Left hindlimb (tissue), 1 donor: ENCODE measurements at regions not wholly inside any gene's neighbourhood (a gene's known extent, or its start where the extent isn't known, plus 50 kb on each side); places are given as distances from the start of the nearest gene placed in this dataset.
"Not testable (repeated sequence)": the region's sequence is repeated elsewhere in the genome, so short reads cannot be mapped to it uniquely, and the experiment has no call there.

Experiments used
- DNase-seq: peaks from one replicate; pipeline ENCODE4 v3.0.0-alpha.2; 2018

DNA sequence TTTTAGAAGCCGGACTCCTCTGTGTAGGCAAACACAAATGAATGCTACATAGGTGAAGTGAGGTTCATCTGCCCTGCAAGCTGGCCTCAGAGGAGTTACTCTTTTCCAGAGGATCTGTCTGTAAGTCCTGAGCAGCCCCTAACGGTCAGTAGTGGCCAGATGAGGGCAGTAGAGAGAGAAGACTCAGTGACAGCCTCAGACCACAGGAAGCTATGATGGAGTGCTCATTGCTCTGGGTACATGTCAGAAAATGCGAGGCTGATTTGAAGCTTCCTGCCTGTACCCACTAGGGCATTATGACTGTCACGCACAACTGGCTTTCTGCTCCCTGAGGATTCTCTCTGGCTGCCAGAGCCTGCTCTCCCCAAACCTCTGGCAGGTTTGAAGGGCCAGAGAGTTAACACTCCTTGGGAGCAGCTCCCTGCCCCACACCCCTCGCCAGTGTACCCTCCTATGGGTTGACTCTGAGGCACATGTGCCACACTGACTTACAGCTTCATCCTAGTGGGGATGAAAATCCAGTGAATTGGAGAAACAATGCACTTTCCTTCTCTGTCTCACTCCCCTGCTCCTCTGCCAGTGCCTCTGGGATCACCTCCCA lies 141.5 kb downstream of the GABRG2 start:
- DNase-seq: peak; percentile 38

- DNase-seq: no peak
These were observed 147.0 kb downstream of the GABRG2 start for GRCh38 chr5:162214551-162214950.

GRCh38 chr5:162217037-162217436 lies 149.5 kb downstream of the GABRG2 start:
- no peak for DNase-seq

DNA sequence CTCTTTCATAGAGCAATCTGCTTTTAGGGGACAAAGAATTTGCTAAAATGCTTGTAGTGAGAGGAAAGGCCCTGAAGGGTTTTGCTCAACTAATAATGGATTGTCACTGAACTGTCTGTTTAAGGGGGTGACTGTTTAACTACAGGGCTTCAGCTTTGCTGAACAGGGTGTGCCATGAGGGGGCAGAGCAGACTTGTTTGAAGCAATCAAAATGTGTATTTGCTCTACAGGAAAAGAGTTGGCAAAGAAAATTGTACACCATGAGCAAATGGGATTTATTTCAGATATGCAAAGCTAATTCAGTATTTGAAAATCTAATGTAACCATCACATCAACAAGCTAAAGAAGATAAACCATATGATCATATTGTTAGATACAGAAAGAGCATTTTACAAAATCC lies 154.3 kb downstream of the GABRG2 start:
- DNase-seq: no peak

DNA sequence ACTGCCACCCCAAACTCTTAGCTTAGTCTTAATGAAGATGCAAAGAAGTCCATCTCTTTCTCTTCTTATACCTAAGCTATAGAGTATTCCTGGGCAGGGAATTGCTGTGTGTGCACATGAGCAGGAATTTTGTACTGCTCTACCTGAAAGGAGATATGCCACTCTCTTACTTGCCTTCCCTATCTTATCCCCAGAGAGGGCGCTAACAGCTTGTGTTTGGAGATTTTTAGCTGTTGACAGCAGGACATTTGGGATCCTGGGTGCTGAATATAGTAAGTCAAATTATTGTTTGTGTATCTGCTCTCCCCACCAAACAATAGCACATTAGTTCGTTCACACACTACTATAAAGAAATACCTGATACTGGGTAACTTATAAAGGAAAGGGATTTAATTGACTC lies 159.5 kb downstream of the GABRG2 start:
- no peak for DNase-seq

- DNase-seq: no peak
These were observed 162.8 kb downstream of the GABRG2 start for GRCh38 chr5:162230348-162230747.

DNA sequence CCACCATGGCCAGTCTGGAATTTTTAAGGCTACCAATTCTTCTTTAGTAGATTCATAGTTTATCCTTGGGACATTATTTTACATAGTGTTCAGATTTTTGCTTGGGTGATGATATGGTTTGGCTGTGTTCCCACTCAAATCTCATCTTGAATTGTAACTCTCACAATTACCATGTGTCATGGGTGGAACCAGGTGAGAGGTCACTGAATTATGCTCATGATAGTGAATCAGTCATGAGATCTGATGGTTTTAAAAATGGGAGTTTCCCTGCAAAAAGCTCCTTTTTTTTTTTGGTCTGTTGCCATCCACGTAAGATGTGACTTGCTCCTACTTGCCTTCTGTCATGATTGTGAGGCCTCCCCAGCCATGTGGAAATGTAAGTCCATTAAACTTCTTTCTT lies 163.9 kb downstream of the GABRG2 start:
- DNase-seq: no peak

- DNase-seq: no peak
These were observed 173.2 kb downstream of the GABRG2 start for GRCh38 chr5:162240734-162241133.

- no peak for DNase-seq
These were observed 174.8 kb downstream of the GABRG2 start for GRCh38 chr5:162242416-162242815.

DNA sequence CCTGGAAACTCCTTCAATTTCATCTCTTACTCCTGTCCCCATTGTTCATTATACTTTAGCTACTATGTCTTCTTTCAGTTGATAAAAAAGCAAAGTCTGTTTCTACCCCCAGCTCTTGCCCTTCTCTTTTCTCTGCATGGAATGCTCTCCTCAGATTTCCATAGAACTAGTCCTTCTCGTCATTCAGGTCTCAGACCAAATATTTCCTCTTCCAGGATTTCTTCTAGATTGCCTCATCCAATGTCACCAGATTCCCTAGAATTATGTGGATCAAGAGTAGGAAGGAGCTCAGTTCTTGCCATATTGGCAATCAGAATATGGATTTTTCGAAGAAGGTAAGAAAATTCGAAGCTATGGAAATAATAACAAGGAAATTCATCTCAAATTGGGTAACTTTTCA lies 176.1 kb downstream of the GABRG2 start:
- DNase-seq: no peak

DNA sequence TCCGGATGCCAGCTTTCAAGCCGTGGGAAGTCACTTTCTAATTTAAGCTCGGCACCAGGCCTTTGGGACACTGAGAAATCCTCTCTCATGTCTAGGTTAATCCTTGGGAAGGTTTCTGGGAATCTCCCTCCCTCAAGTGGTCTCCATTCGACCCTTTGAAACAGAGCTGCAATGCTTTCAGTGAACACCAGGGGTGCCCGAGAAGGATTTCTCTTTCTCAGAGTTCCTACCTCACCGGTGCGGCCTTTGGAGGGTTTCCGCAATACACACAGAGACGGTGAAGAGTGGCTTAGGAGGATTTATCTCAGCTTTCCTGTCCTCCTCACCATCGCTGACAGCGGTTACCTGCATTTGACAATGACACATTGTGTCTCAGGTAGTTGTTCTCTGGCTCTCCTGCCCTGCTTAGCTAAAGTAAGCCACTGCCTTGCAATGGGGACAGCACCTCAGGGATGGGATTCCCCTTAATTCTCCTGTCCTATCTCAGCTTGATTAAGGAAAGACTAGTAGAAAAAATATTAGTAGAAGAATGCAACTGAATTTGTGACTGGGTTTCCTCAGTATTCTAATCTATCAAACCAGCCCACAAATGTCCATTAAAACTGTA lies 180.6 kb downstream of the GABRG2 start:
- DNase-seq: no peak

DNA sequence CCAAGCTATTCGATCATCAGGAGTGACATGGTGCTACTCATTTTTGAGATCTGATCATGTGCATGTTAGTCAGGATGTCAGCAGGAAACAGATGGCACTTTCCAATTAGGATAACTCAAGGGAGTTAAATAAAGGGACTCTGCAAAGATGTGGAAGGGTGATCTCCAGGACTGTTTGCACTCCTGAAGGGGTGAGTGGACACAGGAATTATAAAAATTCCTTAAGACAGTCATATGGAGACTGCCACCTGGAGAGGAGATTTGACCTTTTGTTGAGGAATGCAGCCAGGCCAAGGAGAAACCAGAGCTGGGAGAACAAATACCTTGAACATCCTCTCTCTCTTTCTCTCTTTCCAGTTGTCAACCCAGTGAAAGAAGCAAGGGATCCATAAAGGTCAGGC lies 189.1 kb downstream of the GABRG2 start:
- no peak for DNase-seq

DNA sequence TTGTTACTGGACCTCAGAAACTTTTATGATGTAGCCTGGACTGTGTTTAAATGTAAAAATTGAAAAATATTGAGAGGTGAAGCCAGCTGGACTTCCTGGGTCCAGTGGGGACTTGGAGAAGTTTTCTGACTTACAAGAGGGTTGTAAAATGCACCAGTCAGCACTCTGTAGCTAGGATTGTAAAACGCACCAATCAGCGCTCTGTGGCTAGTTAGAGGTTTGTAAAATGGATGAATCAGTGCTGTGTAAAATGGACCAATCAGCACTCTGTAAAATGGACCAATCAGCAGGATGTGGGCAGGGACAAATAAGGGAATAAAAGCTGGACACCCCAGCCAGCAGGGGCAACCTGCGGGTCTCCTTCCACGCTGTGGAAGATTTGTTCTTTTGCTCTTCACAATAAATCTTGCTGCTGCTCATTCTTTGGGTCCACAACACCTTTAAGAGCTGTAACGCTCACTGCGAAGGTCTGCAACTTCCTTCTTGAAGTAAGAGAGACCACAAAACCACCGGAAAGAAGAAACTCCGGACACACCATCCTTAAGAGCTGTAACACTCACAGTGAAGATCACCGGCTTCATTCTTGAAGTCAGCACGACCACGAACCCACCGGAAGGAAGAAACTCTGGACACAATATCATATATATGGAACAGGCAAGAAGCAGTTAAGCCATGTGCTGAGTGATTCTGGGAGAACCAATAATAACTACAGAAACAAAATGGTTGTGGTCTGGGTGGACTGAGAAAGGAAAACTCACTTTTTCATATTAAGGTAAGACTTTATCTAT lies 201.3 kb downstream of the GABRG2 start:
- no peak for DNase-seq

DNA sequence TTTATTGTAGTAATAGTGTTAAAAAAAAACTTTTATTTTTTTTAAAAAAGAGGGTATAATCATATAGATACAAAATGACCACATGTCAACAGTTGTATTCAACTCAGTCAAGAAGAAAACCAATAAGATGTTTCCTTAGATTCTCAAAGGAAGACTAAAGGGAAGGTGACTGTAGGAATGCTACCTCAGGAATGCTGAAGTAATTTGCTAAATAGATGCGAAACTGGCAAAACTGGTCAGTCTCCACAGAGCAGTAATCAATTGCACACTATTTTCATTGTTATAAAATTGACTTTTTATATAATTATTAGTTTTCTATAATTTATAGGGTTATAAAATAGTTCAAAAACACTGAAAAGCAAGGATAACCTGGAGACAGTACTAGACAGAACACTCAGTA lies 204.8 kb downstream of the GABRG2 start:
- no peak for DNase-seq

DNA sequence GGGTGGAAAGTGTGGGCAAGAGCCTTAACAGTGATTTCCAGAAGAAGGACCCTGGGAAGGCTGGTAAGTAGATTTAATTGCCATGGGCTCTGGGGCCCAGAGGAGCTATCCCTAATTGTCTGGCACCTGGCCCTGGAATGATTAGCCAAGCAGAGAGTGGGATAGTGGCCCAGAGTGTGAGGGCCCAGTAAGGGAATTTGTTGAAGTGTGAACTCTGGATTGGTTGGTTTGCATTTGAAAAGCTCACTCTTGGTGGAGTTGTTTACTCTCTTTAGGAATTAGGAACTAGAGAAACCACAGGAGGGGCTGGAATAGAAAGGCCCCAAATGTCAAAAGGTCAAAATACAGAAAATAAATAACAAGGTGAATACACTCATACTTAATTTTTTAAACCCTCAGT lies 207.1 kb downstream of the GABRG2 start:
- no peak for DNase-seq

DNA sequence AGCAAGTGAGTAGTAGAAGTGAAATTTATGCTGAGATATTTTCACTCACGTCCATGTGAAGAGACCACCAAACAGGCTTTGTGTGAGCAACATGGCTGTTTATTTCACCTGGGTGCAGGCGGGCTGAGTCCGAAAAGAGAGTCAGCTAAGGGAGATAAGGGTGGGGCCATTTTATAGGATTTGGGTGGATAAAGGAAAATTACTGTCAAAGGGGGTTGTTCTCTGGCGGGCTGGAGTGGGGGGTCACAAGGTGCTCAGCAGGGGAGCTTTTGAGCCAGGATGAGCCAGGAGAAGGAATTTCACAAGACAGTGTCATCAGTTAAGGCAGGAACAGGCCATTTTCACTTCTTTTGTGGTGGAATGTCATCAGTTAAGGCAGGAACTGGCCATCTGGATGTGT lies 207.8 kb downstream of the GABRG2 start:
- not testable (repeated sequence) for DNase-seq

- DNase-seq: no peak
These were observed 214.6 kb downstream of the GABRG2 start for GRCh38 chr5:162282191-162282590.

GRCh38 chr5:162283609-162284008 lies 216.0 kb downstream of the GABRG2 start:
- DNase-seq: no peak

DNA sequence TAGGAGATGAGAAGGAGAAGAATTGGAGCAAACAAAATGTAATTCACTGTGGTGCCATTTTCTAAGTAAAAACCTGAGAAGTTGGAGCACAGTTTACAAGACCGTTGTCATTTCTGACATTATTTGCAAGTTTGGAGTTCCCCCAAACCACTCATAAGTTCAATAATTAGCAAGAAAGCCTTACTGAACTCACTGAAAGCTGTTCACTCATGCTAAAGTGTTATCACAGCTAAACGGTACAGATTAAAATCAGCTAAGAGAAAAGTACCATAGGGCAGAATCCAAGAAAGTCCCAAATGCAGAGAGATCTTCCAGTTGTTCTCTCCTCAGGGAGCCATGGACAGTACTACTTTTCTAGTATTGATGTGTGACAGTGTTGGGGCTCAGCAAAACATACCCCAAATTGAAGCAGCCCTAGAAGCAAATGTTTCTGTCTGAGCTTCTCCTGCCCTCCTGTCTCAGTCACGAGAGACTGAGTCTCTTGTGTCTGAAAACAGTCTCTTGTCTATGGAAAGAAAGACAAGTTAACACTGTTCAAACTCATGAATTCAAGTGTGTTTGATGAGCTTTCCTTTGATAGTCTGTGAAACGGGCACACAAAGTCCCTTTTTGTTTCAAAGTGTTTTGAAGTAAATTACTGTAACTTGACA lies 221.2 kb downstream of the GABRG2 start:
- DNase-seq: no peak

DNA sequence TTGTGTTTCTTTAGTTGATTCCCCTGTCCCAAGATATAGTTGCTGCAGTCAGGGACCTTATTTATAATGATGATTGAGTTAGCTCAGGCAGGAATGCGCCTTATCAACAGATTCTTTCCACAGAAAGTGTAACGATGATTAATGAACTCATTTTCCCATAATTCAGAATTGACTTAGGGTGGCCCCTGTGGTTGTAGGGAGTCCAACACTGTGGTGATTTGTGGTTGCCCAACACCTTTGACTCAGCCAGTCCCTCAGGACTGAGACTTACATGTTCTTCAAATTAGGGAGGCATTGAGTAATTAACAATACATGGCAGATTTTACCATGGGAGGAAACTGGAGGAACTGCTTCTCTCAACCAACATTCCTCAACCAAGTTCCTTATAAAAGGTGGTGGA lies 221.9 kb downstream of the GABRG2 start:
- DNase-seq: no peak

DNA sequence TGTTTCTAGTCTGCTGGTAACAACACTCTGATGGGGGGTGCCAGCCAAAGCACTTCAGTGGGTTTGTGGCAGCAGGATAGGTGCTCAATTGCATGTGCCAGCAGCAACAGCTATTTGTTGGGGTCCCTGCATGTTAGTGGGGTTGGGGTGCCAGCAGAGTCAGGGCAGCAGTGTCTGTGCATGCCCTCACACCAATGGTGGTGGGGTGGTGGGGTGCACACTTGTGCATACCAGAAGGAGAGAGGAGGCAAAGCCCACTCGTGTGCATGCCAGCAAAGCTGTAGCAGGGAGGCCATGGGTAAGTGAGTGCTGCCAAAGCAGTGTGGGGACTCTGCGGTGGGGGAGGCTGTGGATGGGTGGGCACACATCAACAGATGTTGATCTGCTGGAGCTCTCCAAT lies 232.2 kb downstream of the GABRG2 start:
- DNase-seq: no peak

- DNase-seq: no peak
These were observed 233.8 kb downstream of the GABRG2 start for GRCh38 chr5:162301356-162301755.

DNA sequence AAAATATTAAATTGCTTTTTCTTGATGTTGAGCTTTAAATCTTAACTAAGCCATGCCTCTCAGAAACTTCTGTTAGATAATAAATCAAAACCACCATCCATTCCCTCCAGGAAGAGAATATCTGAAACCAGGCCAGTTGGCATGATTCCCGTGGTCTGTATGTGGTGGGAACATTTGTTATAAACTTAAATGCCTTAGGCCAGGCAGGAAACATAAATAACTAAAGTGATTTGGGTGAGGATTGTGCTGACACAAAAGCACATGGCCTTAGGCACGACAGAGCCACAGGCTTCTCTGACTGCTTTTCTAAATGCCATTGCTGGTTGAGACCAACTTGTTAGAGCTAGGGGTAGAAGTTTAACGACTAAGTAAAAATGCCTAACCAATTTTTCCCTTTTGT lies 255.9 kb downstream of the GABRG2 start:
- DNase-seq: peak; percentile 53

DNA sequence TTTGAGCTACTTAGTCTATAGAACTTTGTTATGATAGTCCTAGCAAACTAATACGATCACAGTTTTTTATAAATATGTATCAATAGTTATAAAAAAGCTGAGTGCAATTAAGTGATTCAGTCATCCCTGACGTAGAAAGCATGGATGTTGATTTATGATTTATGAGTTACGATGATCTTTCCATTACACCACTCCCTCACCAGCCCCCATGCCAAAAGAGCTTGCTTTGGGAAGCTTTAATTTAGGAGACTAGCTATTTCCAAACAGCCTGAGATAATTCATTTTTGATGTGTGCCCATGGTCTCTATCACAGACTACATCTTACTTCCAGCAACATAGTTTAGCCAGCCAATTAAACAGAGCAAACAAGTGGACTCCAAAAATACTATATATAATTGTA lies 256.8 kb downstream of the GABRG2 start:
- no peak for DNase-seq
